SK-N-SH (cell line): ENCODE measurements at regions not wholly inside any gene's neighbourhood (a gene's known extent, or its start where the extent isn't known, plus 50 kb on each side); places are given as distances from the start of the nearest gene placed in this dataset.

Experiments used
- CTCF ChIA-PET: fragments of 300-600, 350-600 bp; formaldehyde crosslinking; extraction: SDS; loops from one replicate; lab custom pipeline; 2021; lab: Yijun Ruan, JAX
- POLR2A ChIA-PET: fragments of 350-600 bp; sonication (Branson Sonifier 250); formaldehyde crosslinking; extraction: SDS; loops from one replicate; lab custom pipeline; 2020; ENCODE audit warnings: antibody characterized with exemption, inconsistent platforms; lab: Yijun Ruan, JAX
- DNase-seq: peaks from one replicate; pipeline ENCODE4 v3.0.0; 2012
- H2AFZ ChIP-seq: fragments of 200-600 bp; sonication (generic); 2 replicates; pipeline ENCODE4 v1.8.1; 2016; ENCODE audit warnings: antibody characterized with exemption, mild to moderate bottlenecking, low read depth
- H3F3A ChIP-seq: fragments of 200-600 bp; sonication (generic); replicated peaks from 2 replicates; pipeline ENCODE3; 2016; ENCODE audit warnings: antibody characterized with exemption, mild to moderate bottlenecking; ENCODE audit not compliant: insufficient read depth
- H3K27ac ChIP-seq, 2 experiments: fragments of 200-500 bp in 1 of 2; fragments of 200-600 bp in 1 of 2; sonication (Bioruptor generic) in 1 of 2; sonication (generic), shearing (Covaris generic) in 1 of 2; 2 replicates each; pipeline versions ENCODE4 v1.5.1 to v1.6.1; 2014 to 2016; ENCODE audit warnings: low read depth in 2 of 2, inconsistent platforms in 1 of 2, low read length in 1 of 2, mild to moderate bottlenecking in 1 of 2, mixed read lengths in 1 of 2
- H3K27me3 ChIP-seq: fragments of 200-600 bp; sonication (generic), shearing (Covaris generic); 2 replicates; pipeline ENCODE4 v1.6.1; 2016; ENCODE audit warnings: mixed run types; ENCODE audit not compliant: insufficient read depth
- H3K36me3 ChIP-seq, 2 experiments: fragments of 200-500 bp in 1 of 2; fragments of 200-600 bp in 1 of 2; sonication (Bioruptor generic) in 1 of 2; sonication (generic) in 1 of 2; replicated peaks in 1 of 2; 2 replicates each; pipeline versions ENCODE3 to v1.5.1; 2014 to 2016; ENCODE audit warnings: low read length in 1 of 2, mild to moderate bottlenecking in 1 of 2; ENCODE audit not compliant: insufficient read depth in 2 of 2, control insufficient read depth in 1 of 2
- H3K4me1 ChIP-seq, 2 experiments: fragments of 200-500 bp in 1 of 2; fragments of 200-600 bp in 1 of 2; sonication (Bioruptor generic) in 1 of 2; sonication (generic), shearing (Covaris generic) in 1 of 2; 2 replicates each; pipeline versions ENCODE4 v1.5.1 to v1.6.1; 2014 to 2016; ENCODE audit warnings: low read depth in 1 of 2, low read length in 1 of 2, mixed run types in 1 of 2; ENCODE audit not compliant: insufficient read depth in 2 of 2, control insufficient read depth in 1 of 2
- H3K4me2 ChIP-seq: fragments of 200-600 bp; sonication (generic), shearing (Covaris generic); 2 replicates; pipeline ENCODE4 v1.6.1; 2017; ENCODE audit warnings: mixed run types
- H3K4me3 ChIP-seq, 2 experiments: fragments of 200-500 bp in 1 of 2; fragments of 200-600 bp in 1 of 2; sonication (Bioruptor generic) in 1 of 2; sonication (generic), shearing (Covaris generic) in 1 of 2; 2 replicates each; pipeline versions ENCODE4 v1.5.1 to v1.8.1; 2014 to 2016; ENCODE audit warnings: low read depth in 2 of 2, inconsistent platforms in 1 of 2, low read length in 1 of 2, mild to moderate bottlenecking in 1 of 2, mixed read lengths in 1 of 2, moderate library complexity in 1 of 2
- H3K79me2 ChIP-seq: fragments of 200-600 bp; sonication (generic); 2 replicates; pipeline ENCODE4 v1.8.1; 2017; ENCODE audit warnings: mild to moderate bottlenecking; ENCODE audit not compliant: insufficient read depth
- H3K9ac ChIP-seq: fragments of 200-600 bp; sonication (generic); 2 replicates; pipeline ENCODE4 v1.6.1; 2017; ENCODE audit warnings: mixed run types
- H3K9me2 ChIP-seq: fragments of 200-600 bp; sonication (generic); 2 replicates; pipeline ENCODE4 v1.6.1; 2017; ENCODE audit warnings: mixed run types
- H3K9me3 ChIP-seq: fragments of 200-600 bp; sonication (generic); 2 replicates; pipeline ENCODE4 v1.6.1; 2017; ENCODE audit warnings: mixed run types, mild to moderate bottlenecking, moderate library complexity
- H4K20me1 ChIP-seq: fragments of 200-600 bp; sonication (generic); 2 replicates; pipeline ENCODE4 v1.6.1; 2017; ENCODE audit warnings: mild to moderate bottlenecking, mixed run types; ENCODE audit not compliant: insufficient read depth
- CTCF ChIP-seq: fragments of 200-600 bp; sonication (generic); IDR thresholded peaks from 2 replicates; pipeline ENCODE4 v1.6.1; 2017; ENCODE audit warnings: antibody characterized with exemption, mild to moderate bottlenecking, moderate library complexity
- EP300 ChIP-seq, 2 experiments: IDR thresholded peaks; 2 replicates each; pipeline versions ENCODE4 v1.4.0 to v1.6.1; 2012; ENCODE audit warnings: borderline replicate concordance in 1 of 2, low read depth in 1 of 2, low read length in 1 of 2
- EZH2phosphoT487 ChIP-seq: fragments of 200-600 bp; sonication (generic); IDR thresholded peaks from 2 replicates; pipeline ENCODE4 v1.6.1; 2017; ENCODE audit warnings: low read depth, mixed run types, mild to moderate bottlenecking, antibody characterized with exemption, moderate library complexity, borderline replicate concordance
- FOXM1 ChIP-seq: IDR thresholded peaks from 2 replicates; pipeline ENCODE4 v1.4.0; 2012; ENCODE audit warnings: low read depth, mild to moderate bottlenecking
- GABPA ChIP-seq: IDR thresholded peaks from 2 replicates; pipeline ENCODE4 v1.4.0; 2012; ENCODE audit warnings: low read depth, mild to moderate bottlenecking
- GATA2 ChIP-seq: sonication (generic); formaldehyde crosslinking; IDR thresholded peaks from 2 replicates; pipeline ENCODE4 v1.5.0; 2020; ENCODE audit warnings: mild to moderate bottlenecking, missing genetic modification reagents
- MEF2A ChIP-seq: IDR thresholded peaks from 2 replicates; pipeline ENCODE4 v1.4.0; 2012; ENCODE audit warnings: low read depth, borderline replicate concordance
- NFIC ChIP-seq: IDR thresholded peaks from 2 replicates; pipeline ENCODE4 v1.4.0; 2012; ENCODE audit warnings: borderline replicate concordance
- NRF1 ChIP-seq: IDR thresholded peaks from 2 replicates; pipeline ENCODE4 v1.6.1; 2012; ENCODE audit warnings: low read depth, mild to moderate bottlenecking, low read length
- POLR2AphosphoS5 ChIP-seq: IDR thresholded peaks from 2 replicates; pipeline ENCODE4 v1.6.1; 2012; ENCODE audit warnings: low read depth, low read length
- RAD21 ChIP-seq: IDR thresholded peaks from 2 replicates; pipeline ENCODE4 v1.6.1; 2012; ENCODE audit warnings: mild to moderate bottlenecking, low read length
- RCOR1 ChIP-seq: fragments of 150-350 bp; IDR thresholded peaks from 2 replicates; pipeline ENCODE4 v1.6.1; 2017; ENCODE audit warnings: antibody characterized with exemption, low read length
- RXRA ChIP-seq: IDR thresholded peaks from 2 replicates; pipeline ENCODE4 v1.4.0; 2012; ENCODE audit warnings: low read depth, mild to moderate bottlenecking, borderline replicate concordance
- SIN3A ChIP-seq: IDR thresholded peaks from 2 replicates; pipeline ENCODE4 v1.6.1; 2012; ENCODE audit warnings: low read depth, mild to moderate bottlenecking, low read length, moderate library complexity, borderline replicate concordance
- TAF1 ChIP-seq: IDR thresholded peaks from 2 replicates; pipeline ENCODE4 v1.6.1; 2012; ENCODE audit warnings: low read depth, mild to moderate bottlenecking, low read length, moderate library complexity, borderline replicate concordance
- USF2 ChIP-seq: fragments of 150-350 bp; IDR thresholded peaks from 2 replicates; pipeline ENCODE4 v1.6.1; 2017; ENCODE audit warnings: antibody characterized with exemption, low read length, low read depth, borderline replicate concordance
- WGBS: methylation state at CpG from one replicate; pipeline ENCODE4 v1.1.6; 2017; ENCODE audit warnings: low lambda C conversion rate; 5-methylcytosine and 5-hydroxymethylcytosine counted together
- TF ChIP-seq, protein P1 (sequence below): IDR thresholded peaks from 2 replicates; pipeline ENCODE4 v1.4.0; 2012; ENCODE audit warnings: low read depth, borderline replicate concordance
- TF ChIP-seq, protein P2 (sequence below): fragments of 150-350 bp; IDR thresholded peaks from 2 replicates; pipeline ENCODE4 v1.6.1; 2016; ENCODE audit warnings: mild to moderate bottlenecking, low read depth, low read length
- TF ChIP-seq, protein P3 (sequence below): IDR thresholded peaks from 2 replicates; pipeline ENCODE4; 2012

- no peaks in the 10 kb centered on the region for H3K9me2 ChIP-seq
- CTCF ChIA-PET = no interaction called here
- no peaks in the 10 kb centered on the region for H3K27me3 ChIP-seq
- H4K20me1 ChIP-seq = no peaks in the 10 kb centered on the region
- H2AFZ ChIP-seq = no peak overlapping the region
- peaks cover 0 to 12% of the 10 kb centered on the region in 2 experiments; a peak in 2 of 4 replicates for H3K4me1 ChIP-seq
- WGBS = 17% methylated on average over 7 of the region's 9 CpGs
- POLR2A ChIA-PET = no interaction called here
- no peaks in the 10 kb centered on the region for H3K9me3 ChIP-seq
- no peaks in the 10 kb centered on the region for H3K79me2 ChIP-seq
- no peak overlapping the region for H3K4me3 ChIP-seq
- TF ChIP-seq RCOR1 (no peak), POLR2AphosphoS5 (no peak), CTCF (no peak), MEF2A (no peak), GATA2 (CRISPR knock-in tag) (no peak), EZH2phosphoT487 (no peak), SIN3A (no peak), NRF1 (no peak), NFIC (no peak), RAD21 (no peak), EP300 (IDR thresholded peaks at IDR 0.05; ENCODE audit: borderline replicate concordance in 1 of 2, low read depth in 1 of 2, low read length in 1 of 2) (no peak), USF2 (no peak), FOXM1 (no peak), GABPA (no peak), RXRA (no peak), TAF1 (no peak)
- TF ChIP-seq, protein P1, sequence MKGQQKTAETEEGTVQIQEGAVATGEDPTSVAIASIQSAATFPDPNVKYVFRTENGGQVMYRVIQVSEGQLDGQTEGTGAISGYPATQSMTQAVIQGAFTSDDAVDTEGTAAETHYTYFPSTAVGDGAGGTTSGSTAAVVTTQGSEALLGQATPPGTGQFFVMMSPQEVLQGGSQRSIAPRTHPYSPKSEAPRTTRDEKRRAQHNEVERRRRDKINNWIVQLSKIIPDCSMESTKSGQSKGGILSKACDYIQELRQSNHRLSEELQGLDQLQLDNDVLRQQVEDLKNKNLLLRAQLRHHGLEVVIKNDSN = no peak
- TF ChIP-seq, protein P2, sequence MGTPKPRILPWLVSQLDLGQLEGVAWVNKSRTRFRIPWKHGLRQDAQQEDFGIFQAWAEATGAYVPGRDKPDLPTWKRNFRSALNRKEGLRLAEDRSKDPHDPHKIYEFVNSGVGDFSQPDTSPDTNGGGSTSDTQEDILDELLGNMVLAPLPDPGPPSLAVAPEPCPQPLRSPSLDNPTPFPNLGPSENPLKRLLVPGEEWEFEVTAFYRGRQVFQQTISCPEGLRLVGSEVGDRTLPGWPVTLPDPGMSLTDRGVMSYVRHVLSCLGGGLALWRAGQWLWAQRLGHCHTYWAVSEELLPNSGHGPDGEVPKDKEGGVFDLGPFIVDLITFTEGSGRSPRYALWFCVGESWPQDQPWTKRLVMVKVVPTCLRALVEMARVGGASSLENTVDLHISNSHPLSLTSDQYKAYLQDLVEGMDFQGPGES = no peak
- TF ChIP-seq, protein P3, sequence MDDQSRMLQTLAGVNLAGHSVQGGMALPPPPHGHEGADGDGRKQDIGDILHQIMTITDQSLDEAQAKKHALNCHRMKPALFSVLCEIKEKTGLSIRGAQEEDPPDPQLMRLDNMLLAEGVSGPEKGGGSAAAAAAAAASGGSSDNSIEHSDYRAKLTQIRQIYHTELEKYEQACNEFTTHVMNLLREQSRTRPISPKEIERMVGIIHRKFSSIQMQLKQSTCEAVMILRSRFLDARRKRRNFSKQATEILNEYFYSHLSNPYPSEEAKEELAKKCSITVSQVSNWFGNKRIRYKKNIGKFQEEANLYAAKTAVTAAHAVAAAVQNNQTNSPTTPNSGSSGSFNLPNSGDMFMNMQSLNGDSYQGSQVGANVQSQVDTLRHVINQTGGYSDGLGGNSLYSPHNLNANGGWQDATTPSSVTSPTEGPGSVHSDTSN = no peak
- no peaks in the 10 kb centered on the region for H3K36me3 ChIP-seq
- H3F3A ChIP-seq = no peaks in the 10 kb centered on the region
- H3K9ac ChIP-seq = no peak overlapping the region
- no peak for DNase-seq
- H3K27ac ChIP-seq = no peak overlapping the region
- no peak overlapping the region for H3K4me2 ChIP-seq
Observed at GRCh38 chr11:134863294-134863693, 451.3 kb upstream of the B3GAT1 start.
